ENCODE measurements at regions not wholly inside any gene's neighbourhood (a gene's known extent, or its start where the extent isn't known, plus 50 kb on each side); places are given as distances from the start of the nearest gene placed in this dataset.

DNA sequence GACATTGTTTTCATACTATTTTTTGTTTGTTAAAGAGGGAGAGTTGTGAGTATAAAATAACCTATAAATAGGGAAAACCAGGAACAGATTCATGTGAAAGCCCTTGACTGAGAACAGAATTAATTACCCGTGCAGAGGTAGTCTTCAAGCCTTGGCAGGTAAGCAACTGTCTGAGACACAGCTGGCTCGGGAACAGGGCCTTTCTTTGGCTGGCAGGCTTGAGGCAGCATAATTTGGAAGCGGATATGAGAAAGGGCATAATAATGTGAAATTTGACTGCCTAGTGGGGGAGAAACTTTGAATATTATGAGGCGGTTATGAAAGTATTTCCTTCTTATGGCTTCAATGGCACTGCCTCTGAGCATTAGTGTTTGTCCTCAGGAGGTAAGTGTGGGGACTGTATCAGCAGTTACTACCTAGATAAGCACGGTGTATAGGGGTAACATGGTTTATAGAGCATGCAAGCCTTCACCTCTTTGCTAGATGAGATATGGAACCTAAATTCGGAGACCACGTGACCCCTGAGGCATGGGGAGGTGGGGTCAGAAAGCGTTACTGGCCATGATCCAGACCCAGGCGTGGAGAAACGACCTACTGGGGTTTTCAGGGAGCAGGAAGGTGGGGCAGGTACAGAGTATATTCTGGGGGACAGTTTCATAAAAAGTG is 210.2 kb upstream of the GAS1 start:
- Histone ChIP-seq H3K4me3 (0 out of 2 replicates have a peak overlapping the region, but pooled peaks have one; percentile 4), H3K27me3 (replicated peaks; ENCODE audit: insufficient read depth) (no peaks in the 10 kb centered on the region), H3K36me3 (ENCODE audit: low read depth) (no peaks in the 10 kb centered on the region), H3K9ac (no peak overlapping the region), H3K4me2 (ENCODE audit: unreplicated experiment) (peak overlapping the region; percentile 64), H3F3A (ENCODE audit: insufficient read depth) (peaks cover 12% of the 10 kb centered on the region; the same call in 1 of the 2 replicates), H3K4me1 (ENCODE audit: insufficient read depth) (peaks cover 18% of the 10 kb centered on the region), H3K79me2 (ENCODE audit: insufficient read depth) (no peaks in the 10 kb centered on the region), H2AFZ (peak overlapping the region; percentile 75), H3K9me3 (ENCODE audit: low read depth) (no peaks in the 10 kb centered on the region), H4K20me1 (ENCODE audit: insufficient read depth) (no peaks in the 10 kb centered on the region), H3K27ac (peak overlapping the region; percentile 24), H3K9me2 (ENCODE audit: insufficient read depth) (no peaks in the 10 kb centered on the region)
- DNase-seq = peak; percentile 57
- TF ChIP-seq EZH2phosphoT487 (IDR thresholded peaks at IDR 0.05; ENCODE audit: insufficient read depth, low read depth) (no peak), EZH2 (IDR thresholded peaks at IDR 0.05; ENCODE audit: insufficient read depth, poor library complexity, severe bottlenecking) (no peak)
- in situ Hi-C loops (cut with MboI) = no loop called here
- WGBS, 2 experiments (ENCODE audit: low coverage in 1 of 2, low lambda C conversion rate in 2 of 2, missing lambda C conversion rate in 2 of 2) = 48 to 49% methylated on average over 10 of the region's 10 CpGs

DNA sequence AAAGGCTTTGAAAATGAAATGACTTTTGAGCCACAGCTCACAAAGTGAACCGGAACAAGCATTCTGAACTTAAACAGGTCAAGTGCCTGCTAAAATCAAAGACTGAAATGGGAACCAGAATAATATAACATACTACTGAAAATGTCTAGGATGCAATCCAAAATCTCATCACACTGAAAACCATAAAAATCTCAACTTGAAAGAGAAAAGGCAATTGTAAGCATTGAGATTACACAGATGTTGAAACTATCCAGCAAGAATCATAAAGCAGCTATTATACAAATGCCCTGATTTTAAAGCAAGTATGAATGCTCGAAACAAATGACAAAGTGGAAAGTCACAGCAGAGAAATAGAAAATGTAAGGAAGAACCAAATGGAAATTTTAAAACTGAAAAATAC is 211.5 kb upstream of the GAS1 start:
- Histone ChIP-seq H3K79me2 (ENCODE audit: insufficient read depth) (no peaks in the 10 kb centered on the region), H3K4me1 (ENCODE audit: insufficient read depth) (peaks cover 18% of the 10 kb centered on the region), H3K27me3 (replicated peaks; ENCODE audit: insufficient read depth) (no peaks in the 10 kb centered on the region), H3K4me3 (no peak overlapping the region), H3K36me3 (ENCODE audit: low read depth) (no peaks in the 10 kb centered on the region), H3K9ac (no peak overlapping the region), H3K27ac (no peak overlapping the region), H2AFZ (0 out of 2 replicates have a peak overlapping the region, but pooled peaks have one; percentile 75), H3K9me3 (ENCODE audit: low read depth) (no peaks in the 10 kb centered on the region), H3F3A (ENCODE audit: insufficient read depth) (peaks cover 12% of the 10 kb centered on the region; the same call in 1 of the 2 replicates), H3K9me2 (ENCODE audit: insufficient read depth) (no peaks in the 10 kb centered on the region), H4K20me1 (ENCODE audit: insufficient read depth) (no peaks in the 10 kb centered on the region), H3K4me2 (ENCODE audit: unreplicated experiment) (no peak overlapping the region)
- no peak for DNase-seq
- TF ChIP-seq EZH2phosphoT487 (IDR thresholded peaks at IDR 0.05; ENCODE audit: insufficient read depth, low read depth) (no peak), EZH2 (IDR thresholded peaks at IDR 0.05; ENCODE audit: insufficient read depth, poor library complexity, severe bottlenecking) (no peak)
- WGBS, 2 experiments (ENCODE audit: low coverage in 1 of 2, low lambda C conversion rate in 2 of 2, missing lambda C conversion rate in 2 of 2) = 96 to 100% methylated on average over 2 of the region's 2 CpGs
- in situ Hi-C loops (cut with MboI) = no loop called here

DNA sequence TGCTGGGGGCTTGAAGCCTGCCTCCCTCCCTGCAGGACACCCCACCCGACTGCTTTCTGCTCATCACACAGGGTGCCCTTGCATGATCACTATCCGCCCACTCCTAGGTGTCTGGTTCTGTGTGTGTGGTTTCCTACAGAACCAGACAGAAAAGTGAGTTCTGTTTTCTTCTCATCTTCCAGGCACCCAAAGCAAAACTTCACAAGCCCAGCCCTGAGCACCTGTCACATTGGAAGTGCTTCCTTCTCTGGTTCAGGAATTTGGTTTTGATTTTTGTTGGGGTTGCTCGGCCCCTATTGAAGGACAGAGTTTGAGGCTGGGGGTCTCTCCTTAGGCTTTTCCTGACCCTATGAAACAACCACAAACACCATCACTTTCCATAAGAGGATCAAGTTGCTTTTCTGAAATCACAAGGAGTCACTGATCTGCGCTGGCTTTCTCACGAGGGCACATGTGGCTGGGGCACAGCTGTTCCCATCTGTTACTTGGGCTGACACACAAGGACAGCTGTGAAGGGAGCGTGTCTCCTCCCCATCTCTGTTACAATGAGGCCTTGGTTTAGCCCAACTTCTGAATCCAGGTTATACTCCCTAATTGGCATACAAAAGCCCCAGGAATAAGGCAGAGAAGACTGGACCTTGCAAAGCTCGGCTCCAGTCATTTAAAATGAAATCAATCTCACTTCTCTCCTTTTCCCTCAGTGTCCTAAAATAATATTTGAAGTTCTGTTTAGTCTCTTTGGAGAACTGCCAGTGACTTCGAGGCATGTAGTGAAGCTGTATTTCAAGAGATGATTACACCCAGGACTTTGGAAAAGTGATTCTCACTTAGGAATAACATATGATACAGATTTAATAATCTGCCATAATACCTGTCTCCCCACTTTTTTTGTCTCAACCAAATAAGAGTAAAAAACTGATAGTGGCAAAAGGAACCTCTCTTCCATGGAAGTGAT is 213.1 kb upstream of the GAS1 start:
- Histone ChIP-seq H3K4me1 (ENCODE audit: insufficient read depth) (peaks cover 18% of the 10 kb centered on the region), H3K27ac (no peak overlapping the region), H3K79me2 (ENCODE audit: insufficient read depth) (no peaks in the 10 kb centered on the region), H3K9me2 (ENCODE audit: insufficient read depth) (no peaks in the 10 kb centered on the region), H3F3A (ENCODE audit: insufficient read depth) (peaks cover 12% of the 10 kb centered on the region; the same call in 1 of the 2 replicates), H3K9me3 (ENCODE audit: low read depth) (no peaks in the 10 kb centered on the region), H3K4me2 (ENCODE audit: unreplicated experiment) (no peak overlapping the region), H3K9ac (no peak overlapping the region), H4K20me1 (ENCODE audit: insufficient read depth) (no peaks in the 10 kb centered on the region), H2AFZ (no peak overlapping the region), H3K4me3 (no peak overlapping the region), H3K36me3 (ENCODE audit: low read depth) (no peaks in the 10 kb centered on the region), H3K27me3 (replicated peaks; ENCODE audit: insufficient read depth) (no peaks in the 10 kb centered on the region)
- in situ Hi-C loops (cut with MboI) = no loop called here
- DNase-seq = no peak
- 58 to 63% methylated on average over 8 of the region's 8 CpGs for WGBS, 2 experiments (ENCODE audit: low coverage in 1 of 2, low lambda C conversion rate in 2 of 2, missing lambda C conversion rate in 2 of 2)
- no peak for TF ChIP-seq EZH2 (IDR thresholded peaks at IDR 0.05; ENCODE audit: insufficient read depth, poor library complexity, severe bottlenecking)
- TF ChIP-seq EZH2phosphoT487 (IDR thresholded peaks at IDR 0.05; ENCODE audit: insufficient read depth, low read depth) = no peak

DNA sequence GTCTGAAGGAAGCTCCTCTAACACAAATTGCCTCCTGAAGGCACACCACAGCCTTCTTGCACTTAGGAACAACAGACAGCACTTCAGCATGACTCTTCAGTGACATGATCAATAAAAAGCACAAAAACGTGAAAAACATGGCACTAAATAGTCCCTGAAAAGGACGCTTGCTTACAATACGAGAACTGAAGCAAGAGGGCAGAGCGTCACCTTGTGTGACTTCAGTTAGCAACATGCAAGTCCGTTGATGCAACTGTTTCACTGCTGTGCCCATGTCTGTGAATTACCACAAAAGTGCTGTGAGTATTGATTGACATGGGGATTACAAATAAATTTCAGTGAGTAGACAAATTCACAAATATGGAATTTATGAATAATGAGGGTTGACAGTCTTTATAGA is 219.9 kb upstream of the GAS1 start:
- Histone ChIP-seq H4K20me1 (ENCODE audit: insufficient read depth) (no peaks in the 10 kb centered on the region), H3F3A (ENCODE audit: insufficient read depth) (no peaks in the 10 kb centered on the region), H3K9me3 (ENCODE audit: low read depth) (no peaks in the 10 kb centered on the region), H3K79me2 (ENCODE audit: insufficient read depth) (no peaks in the 10 kb centered on the region), H3K4me1 (ENCODE audit: insufficient read depth) (peaks cover 5% of the 10 kb centered on the region; the same call in 1 of the 2 replicates), H3K9me2 (ENCODE audit: insufficient read depth) (no peaks in the 10 kb centered on the region), H2AFZ (no peak overlapping the region), H3K27ac (no peak overlapping the region), H3K36me3 (ENCODE audit: low read depth) (no peaks in the 10 kb centered on the region), H3K4me2 (ENCODE audit: unreplicated experiment) (no peak overlapping the region), H3K27me3 (replicated peaks; ENCODE audit: insufficient read depth) (no peaks in the 10 kb centered on the region), H3K9ac (no peak overlapping the region), H3K4me3 (no peak overlapping the region)
- 88 to 93% methylated on average over 5 of the region's 5 CpGs for WGBS, 2 experiments (ENCODE audit: low coverage in 1 of 2, low lambda C conversion rate in 2 of 2, missing lambda C conversion rate in 2 of 2)
- no peak for DNase-seq
- TF ChIP-seq EZH2 (IDR thresholded peaks at IDR 0.05; ENCODE audit: insufficient read depth, poor library complexity, severe bottlenecking) (no peak), EZH2phosphoT487 (IDR thresholded peaks at IDR 0.05; ENCODE audit: insufficient read depth, low read depth) (no peak)
- in situ Hi-C loops (cut with MboI) = no loop called here
